ENCODE measurements at regions not wholly inside any gene's neighbourhood (a gene's known extent, or its start where the extent isn't known, plus 50 kb on each side); places are given as distances from the start of the nearest gene placed in this dataset.

- DNase-seq, result no peak
- Mint-ChIP-seq H3K36me3 (no peaks in the 10 kb centered on the region), H3K4me1 (no peaks in the 10 kb centered on the region), H3K4me3 (no peak overlapping the region), H3K9me3 (peaks cover 4 to 15% (median 10%) of the 10 kb centered on the region in 7 donors), H3K27ac (no peak overlapping the region), H3K27me3 (ENCODE audit: low read depth in 3 of 3) (peaks cover 0 to 2% (median 0%) of the 10 kb centered on the region in 3 donors)
- Histone ChIP-seq H3K4me3 (replicated peaks in 1 of 3; ENCODE audit: low read depth in 2 of 3, low read length in 3 of 3) (no peak overlapping the region), H3K9ac (ENCODE audit: insufficient read depth, low read length, poor library complexity, severe bottlenecking) (no peak overlapping the region), H3K36me3 (replicated peaks in 1 of 2; ENCODE audit: control insufficient read depth in 1 of 2, insufficient read depth in 2 of 2, low read length in 2 of 2) (no peaks in the 10 kb centered on the region), H3K79me2 (ENCODE audit: insufficient read depth, low read length) (no peaks in the 10 kb centered on the region), H2AFZ (ENCODE audit: insufficient read depth, low read depth, low read length, poor library complexity, severe bottlenecking) (no peak overlapping the region), H3K4me1 (ENCODE audit: control insufficient read depth in 1 of 2, insufficient read depth in 2 of 2, low read length in 2 of 2) (no peaks in the 10 kb centered on the region), H4K20me1 (ENCODE audit: insufficient read depth, low read length) (no peaks in the 10 kb centered on the region), H3K27ac (ENCODE audit: low read depth in 1 of 2, low read length in 2 of 2) (no peak overlapping the region), H3K27me3 (ENCODE audit: control insufficient read depth in 2 of 2, insufficient read depth in 2 of 2, low read length in 2 of 2) (no peaks in the 10 kb centered on the region), H3K9me3 (replicated peaks in 1 of 2; ENCODE audit: control insufficient read depth in 1 of 2, insufficient read depth in 1 of 2, low read length in 2 of 2) (peaks cover 0 to 26% of the 10 kb centered on the region in 2 donors), H3K4me2 (replicated peaks; ENCODE audit: extremely low read depth, low read length, poor library complexity, severe bottlenecking) (no peak overlapping the region)
- 100% methylated on average over 1 of the region's 4 CpGs for WGBS (ENCODE audit: insufficient coverage)
- intact Hi-C loops (cut with micrococcal nuclease), result no loop called here
- no peak for TF ChIP-seq CTCF (IDR thresholded peaks at IDR 0.05)
Observed at GRCh38 chr18:55166260-55166598, 207.0 kb upstream of the CCDC68 start.

- no peak overlapping the region for H3K4me2 ChIP-seq (replicated peaks; ENCODE audit: extremely low read depth, low read length, poor library complexity, severe bottlenecking)
- peaks cover 0 to 9% of the 10 kb centered on the region in 2 donors for H3K9me3 ChIP-seq (replicated peaks in 1 of 2; ENCODE audit: control insufficient read depth in 1 of 2, insufficient read depth in 1 of 2, low read length in 2 of 2)
- H3K9ac ChIP-seq (ENCODE audit: insufficient read depth, low read length, poor library complexity, severe bottlenecking), result no peak overlapping the region
- no peaks in the 10 kb centered on the region for H3K4me1 ChIP-seq (ENCODE audit: control insufficient read depth in 1 of 2, insufficient read depth in 2 of 2, low read length in 2 of 2)
- no peaks in the 10 kb centered on the region for H3K27me3 ChIP-seq (ENCODE audit: control insufficient read depth in 2 of 2, insufficient read depth in 2 of 2, low read length in 2 of 2)
- H3K36me3 Mint-ChIP-seq, result no peaks in the 10 kb centered on the region
- DNase-seq, result no peak
- no peak for TF ChIP-seq CTCF (IDR thresholded peaks at IDR 0.05)
- H3K4me3 Mint-ChIP-seq, result no peak overlapping the region
- no peak overlapping the region for H2AFZ ChIP-seq (ENCODE audit: insufficient read depth, low read depth, low read length, poor library complexity, severe bottlenecking)
- no peak overlapping the region for H3K4me3 ChIP-seq (replicated peaks in 1 of 3; ENCODE audit: low read depth in 2 of 3, low read length in 3 of 3)
- peaks cover 0 to 6% (median 0%) of the 10 kb centered on the region in 3 donors for H3K27me3 Mint-ChIP-seq (ENCODE audit: low read depth in 3 of 3)
- no peak overlapping the region for H3K27ac ChIP-seq (ENCODE audit: low read depth in 1 of 2, low read length in 2 of 2)
- no peaks in the 10 kb centered on the region for H3K4me1 Mint-ChIP-seq
- H3K27ac Mint-ChIP-seq, result no peak overlapping the region
- no peaks in the 10 kb centered on the region for H3K79me2 ChIP-seq (ENCODE audit: insufficient read depth, low read length)
- H3K9me3 Mint-ChIP-seq, result peaks cover 5 to 9% (median 6%) of the 10 kb centered on the region in 7 donors
- H4K20me1 ChIP-seq (ENCODE audit: insufficient read depth, low read length), result no peaks in the 10 kb centered on the region
- H3K36me3 ChIP-seq (replicated peaks in 1 of 2; ENCODE audit: control insufficient read depth in 1 of 2, insufficient read depth in 2 of 2, low read length in 2 of 2), result no peaks in the 10 kb centered on the region
- WGBS (ENCODE audit: insufficient coverage), result 98% methylated on average over 7 of the region's 7 CpGs
- intact Hi-C loops (cut with micrococcal nuclease), result no loop called here
Observed at GRCh38 chr18:55163550-55163949, 204.3 kb upstream of the CCDC68 start.

All from CD14-positive monocyte (primary cell).